Ascending aorta (tissue), 2 donors: ENCODE measurements at regions not wholly inside any gene's neighbourhood (a gene's known extent, or its start where the extent isn't known, plus 50 kb on each side); places are given as distances from the start of the nearest gene placed in this dataset.
"Not testable (repeated sequence)": the region's sequence is repeated elsewhere in the genome, so short reads cannot be mapped to it uniquely, and the experiment has no call there.

Source experiments
- DNase-seq, 2 donors: peaks; one replicate each; pipeline ENCODE4 v3.0.0-alpha.2; 2019; ENCODE audit warnings: low spot score in 2 of 2
- H3K27ac ChIP-seq, 2 donors: fragments of 200-600 bp; sonication (generic); one replicate each; pipeline ENCODE4 v1.5.1; 2016 to 2017; ENCODE audit warnings: mild to moderate bottlenecking in 1 of 2
- H3K27me3 ChIP-seq: fragments of 200-600 bp; sonication (generic); one replicate; pipeline ENCODE4 v1.5.1; 2017
- H3K36me3 ChIP-seq, 2 donors: fragments of 200-600 bp; sonication (generic); one replicate each; pipeline ENCODE4 v1.5.1; 2016
- H3K4me1 ChIP-seq, 2 donors: fragments of 200-600 bp; sonication (generic); one replicate each; pipeline ENCODE4 v1.5.1; 2016 to 2017; ENCODE audit warnings: mild to moderate bottlenecking in 1 of 2
- H3K4me3 ChIP-seq, 2 donors: fragments of 200-600 bp; sonication (generic); one replicate each; pipeline ENCODE4 v1.5.1; 2016 to 2017; ENCODE audit warnings: mild to moderate bottlenecking in 1 of 2
- H3K9me3 ChIP-seq, 2 donors: fragments of 200-600 bp; sonication (generic); one replicate each; pipeline ENCODE4 v1.5.1; 2016
- intact Hi-C: fragments of 100-400 bp; cut with DNase I; formaldehyde crosslinking; loops from one replicate; pipeline ENCODE4 v1.15.1; 2023
- TF ChIP-seq, protein P1 (sequence below), 3 experiments: fragments of 200-600 bp in 2 of 3; fragments of 450-650 bp in 1 of 3; sonication (generic) in 2 of 3; IDR thresholded peaks; one replicate each; pipeline ENCODE4 v1.5.1; 2016 to 2019; ENCODE audit warnings: antibody characterized with exemption in 3 of 3, mild to moderate bottlenecking in 1 of 3, moderate library complexity in 1 of 3

DNA sequence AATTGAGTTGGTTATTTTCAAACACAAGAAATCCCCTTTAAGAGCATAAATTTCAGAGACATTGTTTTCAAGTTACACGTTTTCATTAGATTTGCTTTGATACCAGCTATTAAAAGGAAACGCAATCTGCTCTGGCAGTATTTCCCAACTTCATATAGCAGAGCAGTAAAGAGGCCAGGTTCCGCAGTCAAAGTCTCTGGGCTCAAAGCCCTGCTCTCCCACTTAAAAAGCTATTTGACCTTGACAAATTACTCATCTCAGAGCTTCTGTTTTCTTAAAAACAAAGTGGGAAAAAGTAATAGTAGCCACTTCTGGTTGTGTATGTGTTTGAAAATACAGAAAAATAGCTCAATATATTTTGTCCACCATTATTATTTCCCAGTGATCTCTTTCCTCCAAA lies 89.7 kb upstream of the CDYL2 start:
- no peak for DNase-seq

DNA sequence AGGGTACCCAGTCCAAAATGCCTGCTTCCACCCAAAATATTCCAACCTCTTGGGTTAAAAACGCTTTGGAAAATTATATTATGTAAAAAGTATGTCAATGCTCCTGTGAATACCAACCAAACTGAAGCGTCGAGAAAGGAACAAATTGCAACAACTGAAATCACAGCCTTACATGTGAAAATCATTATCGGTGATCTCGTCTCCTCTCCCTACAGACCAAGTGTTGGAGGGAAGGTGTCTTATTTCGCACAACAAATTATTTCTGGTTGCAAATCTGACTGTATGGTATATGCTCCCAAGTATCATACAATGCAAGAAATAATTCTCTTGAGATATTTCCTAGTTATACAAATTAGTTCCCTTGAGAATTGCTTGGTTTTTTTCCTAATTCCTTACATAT lies 89.3 kb upstream of the CDYL2 start:
- Histone ChIP-seq H3K4me3 (no peak overlapping the region), H3K27me3 (no peaks in the 10 kb centered on the region), H3K9me3 (no peaks in the 10 kb centered on the region), H3K36me3 (no peaks in the 10 kb centered on the region), H3K27ac (no peak overlapping the region), H3K4me1 (no peaks in the 10 kb centered on the region)
- DNase-seq: no peak
- TF ChIP-seq, protein P1, sequence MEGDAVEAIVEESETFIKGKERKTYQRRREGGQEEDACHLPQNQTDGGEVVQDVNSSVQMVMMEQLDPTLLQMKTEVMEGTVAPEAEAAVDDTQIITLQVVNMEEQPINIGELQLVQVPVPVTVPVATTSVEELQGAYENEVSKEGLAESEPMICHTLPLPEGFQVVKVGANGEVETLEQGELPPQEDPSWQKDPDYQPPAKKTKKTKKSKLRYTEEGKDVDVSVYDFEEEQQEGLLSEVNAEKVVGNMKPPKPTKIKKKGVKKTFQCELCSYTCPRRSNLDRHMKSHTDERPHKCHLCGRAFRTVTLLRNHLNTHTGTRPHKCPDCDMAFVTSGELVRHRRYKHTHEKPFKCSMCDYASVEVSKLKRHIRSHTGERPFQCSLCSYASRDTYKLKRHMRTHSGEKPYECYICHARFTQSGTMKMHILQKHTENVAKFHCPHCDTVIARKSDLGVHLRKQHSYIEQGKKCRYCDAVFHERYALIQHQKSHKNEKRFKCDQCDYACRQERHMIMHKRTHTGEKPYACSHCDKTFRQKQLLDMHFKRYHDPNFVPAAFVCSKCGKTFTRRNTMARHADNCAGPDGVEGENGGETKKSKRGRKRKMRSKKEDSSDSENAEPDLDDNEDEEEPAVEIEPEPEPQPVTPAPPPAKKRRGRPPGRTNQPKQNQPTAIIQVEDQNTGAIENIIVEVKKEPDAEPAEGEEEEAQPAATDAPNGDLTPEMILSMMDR (IDR thresholded peaks at IDR 0.05): no peak
- intact Hi-C loops: no loop called here

More for the DNA sequence above, 89.7 kb upstream of the CDYL2 start:
- H3K36me3 ChIP-seq: no peaks in the 10 kb centered on the region
- TF ChIP-seq, protein P1 (IDR thresholded peaks at IDR 0.05): no peak
- intact Hi-C loops: no loop called here
- H3K9me3 ChIP-seq: no peaks in the 10 kb centered on the region
- H3K27ac ChIP-seq: no peak overlapping the region
- H3K27me3 ChIP-seq: no peaks in the 10 kb centered on the region
- no peak overlapping the region for H3K4me3 ChIP-seq
- no peaks in the 10 kb centered on the region for H3K4me1 ChIP-seq

DNA sequence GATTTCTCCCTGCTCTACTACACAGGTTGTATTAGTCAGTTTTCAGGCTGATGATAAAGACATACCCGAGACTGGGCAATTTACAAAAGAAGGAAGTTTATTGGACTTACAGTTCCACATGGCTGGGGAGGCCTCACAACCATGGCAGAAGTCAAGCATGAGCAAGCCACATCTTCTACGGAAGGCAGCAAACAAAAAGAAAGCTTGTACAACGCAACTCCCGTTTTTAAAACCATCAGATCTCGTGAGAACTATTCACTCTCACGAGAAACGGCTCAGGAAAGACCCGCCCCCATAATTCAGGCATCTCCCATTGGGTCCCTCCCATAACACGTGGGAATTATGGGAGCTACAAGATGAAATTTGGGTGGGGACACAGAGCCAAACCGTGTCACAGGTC lies 88.0 kb upstream of the CDYL2 start:
- H3K4me3 ChIP-seq, H3K36me3 ChIP-seq, H3K27me3 ChIP-seq, H3K9me3 ChIP-seq, H3K27ac ChIP-seq, intact Hi-C loops, DNase-seq, H3K4me1 ChIP-seq: not testable (repeated sequence)

DNA sequence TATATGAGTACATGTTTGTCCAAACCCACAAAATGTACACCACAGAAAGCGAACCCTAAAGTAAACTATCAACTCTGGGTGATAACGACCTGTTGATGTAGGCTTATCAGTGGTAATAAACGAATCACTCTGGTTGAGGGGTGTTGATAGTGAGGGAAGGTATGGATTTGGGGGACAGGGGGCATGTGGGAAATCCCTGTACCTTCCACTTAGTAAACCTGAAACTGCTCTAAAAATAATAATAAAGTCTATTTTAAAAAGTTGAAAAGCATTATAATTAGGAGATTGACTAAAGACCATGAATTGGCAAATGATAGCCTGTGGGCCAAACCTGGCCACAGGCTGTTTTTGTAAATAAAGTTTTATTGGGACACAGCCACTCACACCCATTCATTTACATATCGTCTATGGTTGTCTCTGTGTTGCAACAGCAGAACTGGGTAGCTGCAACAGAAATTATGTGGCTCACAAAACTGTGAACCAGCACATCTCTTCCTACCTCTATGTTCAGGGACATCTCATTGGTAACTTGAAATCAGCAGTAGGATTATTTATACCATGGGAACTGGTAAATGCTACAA lies 85.5 kb upstream of the CDYL2 start:
- TF ChIP-seq, protein P1 (IDR thresholded peaks at IDR 0.05): no peak
- intact Hi-C loops: no loop called here

DNA sequence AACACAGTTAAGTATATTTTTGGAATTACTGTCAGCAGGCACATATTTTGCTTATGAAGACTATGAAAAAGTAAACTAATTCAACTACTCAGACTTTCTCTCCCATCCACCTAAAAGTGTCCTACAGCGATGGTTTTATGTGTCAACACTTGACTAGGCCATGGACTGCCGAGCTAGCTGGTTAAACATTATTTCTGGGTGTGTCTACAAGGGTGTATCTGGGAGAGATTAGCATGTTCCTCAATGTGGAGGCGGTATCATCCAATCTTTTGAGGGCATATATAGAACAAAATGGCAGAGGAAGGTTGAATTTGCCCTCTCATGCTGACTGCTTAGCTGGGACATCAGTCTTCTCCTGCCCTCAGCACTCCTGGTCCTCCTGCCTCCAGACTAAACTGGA lies 82.7 kb upstream of the CDYL2 start:
- H3K27me3 ChIP-seq: no peaks in the 10 kb centered on the region
- no peaks in the 10 kb centered on the region for H3K9me3 ChIP-seq
- no peak for DNase-seq
- intact Hi-C loops: no loop called here
- TF ChIP-seq, protein P1 (IDR thresholded peaks at IDR 0.05): no peak
- H3K4me1 ChIP-seq: no peaks in the 10 kb centered on the region
- H3K27ac ChIP-seq: no peak overlapping the region
- H3K36me3 ChIP-seq: no peaks in the 10 kb centered on the region
- no peak overlapping the region for H3K4me3 ChIP-seq

More for the DNA sequence above, 85.5 kb upstream of the CDYL2 start:
- H3K4me3 ChIP-seq: no peak overlapping the region
- no peak overlapping the region for H3K27ac ChIP-seq
- H3K9me3 ChIP-seq: no peaks in the 10 kb centered on the region
- no peaks in the 10 kb centered on the region for H3K36me3 ChIP-seq
- H3K4me1 ChIP-seq: no peaks in the 10 kb centered on the region
- no peaks in the 10 kb centered on the region for H3K27me3 ChIP-seq
- DNase-seq: no peak

DNA sequence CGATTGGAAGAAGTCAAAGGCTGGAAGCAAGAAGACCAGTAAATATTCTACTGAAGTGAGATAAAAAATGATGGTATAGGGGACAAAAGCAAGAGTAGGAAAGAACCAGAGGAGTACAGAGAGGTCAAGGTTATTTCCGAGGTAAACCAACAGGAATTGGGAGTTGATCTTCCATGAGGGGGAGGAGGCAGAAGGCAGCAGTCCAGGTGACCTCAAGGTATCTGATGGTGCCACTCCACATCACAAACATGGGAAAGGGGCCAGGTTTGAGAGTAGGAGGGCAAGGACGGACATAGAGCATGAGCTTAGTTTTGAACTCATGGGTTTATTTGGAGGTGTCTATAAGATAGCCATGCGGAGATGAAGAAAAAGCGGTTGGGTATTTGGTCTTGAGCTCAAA lies 79.4 kb upstream of the CDYL2 start:
- no peaks in the 10 kb centered on the region for H3K27me3 ChIP-seq
- no peaks in the 10 kb centered on the region for H3K4me1 ChIP-seq
- no peaks in the 10 kb centered on the region for H3K36me3 ChIP-seq
- no peak overlapping the region for H3K4me3 ChIP-seq
- H3K9me3 ChIP-seq: no peaks in the 10 kb centered on the region
- DNase-seq: no peak
- TF ChIP-seq, protein P1 (IDR thresholded peaks at IDR 0.05): no peak
- intact Hi-C loops: no loop called here
- H3K27ac ChIP-seq: no peak overlapping the region
